ENCODE measurements at regions not wholly inside any gene's neighbourhood (a gene's known extent, or its start where the extent isn't known, plus 50 kb on each side); places are given as distances from the start of the nearest gene placed in this dataset.

DNA sequence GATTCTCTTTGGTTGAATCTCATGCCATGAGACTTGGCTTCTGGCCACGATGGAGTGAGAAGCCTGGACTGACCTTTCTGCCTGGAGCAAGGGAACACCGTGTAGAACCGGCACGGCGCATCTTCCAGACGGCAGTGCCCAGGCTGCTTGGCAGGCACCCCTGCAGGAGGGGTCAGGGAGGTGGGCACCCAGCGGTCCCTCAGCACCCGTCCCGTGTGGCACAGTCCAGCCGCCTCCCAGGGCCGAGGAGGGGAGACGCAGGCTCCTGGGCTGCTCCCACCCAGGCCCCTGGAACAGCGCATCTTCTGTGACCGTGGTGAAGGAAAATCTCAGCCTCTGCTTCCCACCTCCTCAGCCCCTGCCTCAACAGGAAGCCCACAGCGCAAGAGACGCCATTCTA is 95.7 kb downstream of the CMPK2 start:
- Histone ChIP-seq H3K4me1 (ENCODE audit: control insufficient read depth in 2 of 2, insufficient read depth in 2 of 2, low read length in 2 of 2) (no peaks in the 10 kb centered on the region), H3K9me3 (ENCODE audit: control insufficient read depth in 2 of 2, low read length in 2 of 2) (no peaks in the 10 kb centered on the region), H3K4me3 (ENCODE audit: low read length in 2 of 2) (no peak overlapping the region), H3K9ac (ENCODE audit: low read depth in 1 of 2, low read length in 2 of 2) (no peak overlapping the region), H3K27ac (ENCODE audit: low read depth in 2 of 2, low read length in 2 of 2) (no peak overlapping the region), H3K27me3 (ENCODE audit: control insufficient read depth in 2 of 2, insufficient read depth in 2 of 2, low read length in 2 of 2) (peaks cover 6 to 7% of the 10 kb centered on the region in 2 donors), H3K36me3 (ENCODE audit: control insufficient read depth in 2 of 2, insufficient read depth in 2 of 2, low read length in 2 of 2) (no peaks in the 10 kb centered on the region)

DNA sequence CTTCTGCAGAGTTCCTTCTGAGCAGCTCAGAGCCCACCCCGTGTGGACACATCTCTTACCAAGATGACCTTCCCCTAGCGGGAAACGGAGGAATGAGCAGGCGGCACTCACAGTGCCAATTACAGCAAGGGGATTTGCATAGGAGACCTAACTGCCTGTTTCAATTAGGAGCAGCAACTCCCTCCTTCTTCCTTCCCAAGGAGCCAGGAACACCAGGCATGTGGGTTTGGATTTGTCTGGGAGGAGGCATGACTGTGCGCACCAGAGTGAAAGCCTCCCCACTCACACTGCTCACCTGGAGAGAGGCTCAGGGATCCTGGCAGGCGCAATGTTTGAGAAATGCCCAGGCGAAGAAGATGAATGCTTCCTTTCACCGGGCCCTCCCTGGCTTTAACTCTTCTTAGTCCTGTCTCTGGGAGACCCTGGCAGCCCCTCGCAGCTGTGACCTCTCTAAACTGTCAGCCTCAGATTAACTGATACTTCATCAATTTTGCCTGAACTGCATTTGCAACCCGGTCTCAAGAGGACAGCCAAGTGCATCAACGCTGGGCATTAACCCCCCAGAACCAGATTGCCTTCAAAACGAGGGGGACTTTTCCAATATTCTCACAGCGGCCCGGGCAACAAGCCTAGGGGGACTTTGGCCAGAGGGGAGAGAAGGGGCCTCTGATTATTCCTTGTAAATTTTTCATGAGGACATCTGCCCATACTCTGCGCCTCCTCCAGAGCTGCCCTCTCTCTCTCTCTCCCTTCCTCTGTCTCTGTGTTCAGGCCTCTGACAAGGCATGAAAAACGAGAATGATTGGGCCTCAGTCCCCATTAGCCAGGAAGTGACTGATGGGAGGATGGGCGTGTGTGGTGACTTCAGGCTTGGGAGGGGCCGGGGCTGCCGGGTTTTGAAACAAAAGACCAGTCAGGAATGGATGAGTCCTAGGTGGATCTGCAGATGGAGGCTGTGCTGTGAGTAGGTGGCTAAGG is 93.8 kb downstream of the CMPK2 start:
- no peak overlapping the region for H3K27ac ChIP-seq (ENCODE audit: low read depth in 2 of 2, low read length in 2 of 2)
- no peaks in the 10 kb centered on the region for H3K9me3 ChIP-seq (ENCODE audit: control insufficient read depth in 2 of 2, low read length in 2 of 2)
- H3K4me3 ChIP-seq (ENCODE audit: low read length in 2 of 2), result no peak overlapping the region
- H3K9ac ChIP-seq (ENCODE audit: low read depth in 1 of 2, low read length in 2 of 2), result no peak overlapping the region
- no peaks in the 10 kb centered on the region for H3K36me3 ChIP-seq (ENCODE audit: control insufficient read depth in 2 of 2, insufficient read depth in 2 of 2, low read length in 2 of 2)
- H3K4me1 ChIP-seq (ENCODE audit: control insufficient read depth in 2 of 2, insufficient read depth in 2 of 2, low read length in 2 of 2), result no peaks in the 10 kb centered on the region
- H3K27me3 ChIP-seq (ENCODE audit: control insufficient read depth in 2 of 2, insufficient read depth in 2 of 2, low read length in 2 of 2), result peaks cover 6 to 7% of the 10 kb centered on the region in 2 donors

DNA sequence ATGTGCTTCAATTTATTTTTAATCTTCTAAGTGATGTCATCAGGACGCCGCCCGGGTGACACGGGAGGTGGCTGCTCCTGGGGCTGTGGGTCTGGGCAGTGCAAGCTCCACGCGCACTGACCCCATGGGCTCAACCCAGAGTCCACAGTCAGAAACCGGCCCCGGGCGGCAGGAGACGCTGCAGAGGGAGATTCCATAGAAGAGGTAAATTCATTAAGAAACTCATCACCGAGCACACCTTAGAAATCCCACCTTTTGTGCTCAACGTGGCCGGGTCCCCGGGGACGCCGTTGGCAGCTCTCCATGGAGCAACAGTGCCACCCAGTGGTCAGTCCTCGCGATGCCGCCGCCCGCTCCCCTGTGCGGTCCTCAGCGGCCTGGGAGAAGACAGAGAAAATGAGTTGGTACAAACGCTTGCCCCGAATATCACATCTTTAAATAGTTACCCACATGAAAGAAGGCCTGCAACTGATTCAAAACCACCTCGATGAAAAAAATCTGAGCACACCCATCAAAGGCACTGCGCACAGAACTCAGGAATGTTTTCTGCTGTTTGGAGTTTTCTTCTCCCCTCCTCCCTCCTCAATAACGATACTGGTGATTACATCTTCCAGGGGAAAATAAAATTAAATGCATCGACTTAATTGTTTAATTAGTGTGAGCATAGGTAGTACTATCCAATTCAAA is 92.6 kb downstream of the CMPK2 start:
- peaks cover 6 to 7% of the 10 kb centered on the region in 2 donors for H3K27me3 ChIP-seq (ENCODE audit: control insufficient read depth in 2 of 2, insufficient read depth in 2 of 2, low read length in 2 of 2)
- H3K9me3 ChIP-seq (ENCODE audit: control insufficient read depth in 2 of 2, low read length in 2 of 2), result no peaks in the 10 kb centered on the region
- no peak overlapping the region for H3K9ac ChIP-seq (ENCODE audit: low read depth in 1 of 2, low read length in 2 of 2)
- no peaks in the 10 kb centered on the region for H3K4me1 ChIP-seq (ENCODE audit: control insufficient read depth in 2 of 2, insufficient read depth in 2 of 2, low read length in 2 of 2)
- H3K27ac ChIP-seq (ENCODE audit: low read depth in 2 of 2, low read length in 2 of 2), result no peak overlapping the region
- H3K36me3 ChIP-seq (ENCODE audit: control insufficient read depth in 2 of 2, insufficient read depth in 2 of 2, low read length in 2 of 2), result no peaks in the 10 kb centered on the region
- no peak overlapping the region for H3K4me3 ChIP-seq (ENCODE audit: low read length in 2 of 2)

DNA sequence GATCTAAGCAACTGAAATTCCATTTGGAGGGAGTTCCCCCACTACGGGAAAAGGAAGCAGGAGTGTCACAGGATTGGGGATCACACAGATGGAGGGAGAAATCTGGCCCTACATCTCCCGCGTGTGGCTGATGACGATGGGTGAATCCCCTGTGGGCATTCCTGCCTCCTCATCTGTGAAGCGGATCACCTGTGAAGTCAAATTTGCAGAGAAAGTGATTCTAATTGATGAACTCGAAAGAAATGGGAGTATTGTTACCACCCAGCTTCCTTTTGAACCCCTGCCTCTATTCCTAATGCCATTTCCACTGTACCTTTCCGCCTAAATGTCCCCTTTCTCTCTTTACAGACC is 92.0 kb downstream of the CMPK2 start:
- H3K9ac ChIP-seq (ENCODE audit: low read depth in 1 of 2, low read length in 2 of 2), result no peak overlapping the region
- no peaks in the 10 kb centered on the region for H3K36me3 ChIP-seq (ENCODE audit: control insufficient read depth in 2 of 2, insufficient read depth in 2 of 2, low read length in 2 of 2)
- no peaks in the 10 kb centered on the region for H3K9me3 ChIP-seq (ENCODE audit: control insufficient read depth in 2 of 2, low read length in 2 of 2)
- no peak overlapping the region for H3K4me3 ChIP-seq (ENCODE audit: low read length in 2 of 2)
- H3K27ac ChIP-seq (ENCODE audit: low read depth in 2 of 2, low read length in 2 of 2), result no peak overlapping the region
- H3K27me3 ChIP-seq (ENCODE audit: control insufficient read depth in 2 of 2, insufficient read depth in 2 of 2, low read length in 2 of 2), result peaks cover 6 to 7% of the 10 kb centered on the region in 2 donors
- H3K4me1 ChIP-seq (ENCODE audit: control insufficient read depth in 2 of 2, insufficient read depth in 2 of 2, low read length in 2 of 2), result no peaks in the 10 kb centered on the region

DNA sequence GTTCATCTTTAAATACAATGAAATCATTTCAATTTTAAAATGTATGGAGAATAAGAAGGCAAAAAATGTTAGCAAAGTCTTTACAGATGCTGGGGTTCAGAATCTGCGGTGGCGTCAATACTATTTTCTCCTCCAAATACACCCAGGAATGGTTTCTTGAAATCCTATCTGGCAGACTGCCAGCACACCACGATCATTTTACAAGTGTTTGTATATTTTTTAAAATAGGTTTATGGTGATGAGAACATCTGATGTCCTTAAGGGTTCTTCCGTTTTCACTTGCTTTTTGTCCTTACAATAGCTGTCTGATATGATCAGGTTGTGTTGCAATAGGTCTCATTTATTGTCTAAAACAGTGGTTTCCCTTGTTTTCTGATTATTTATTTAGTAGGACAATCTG is 89.6 kb downstream of the CMPK2 start:
- H3K4me1 ChIP-seq (ENCODE audit: control insufficient read depth in 2 of 2, insufficient read depth in 2 of 2, low read length in 2 of 2), result no peaks in the 10 kb centered on the region
- H3K27ac ChIP-seq (ENCODE audit: low read depth in 2 of 2, low read length in 2 of 2), result no peak overlapping the region
- no peak overlapping the region for H3K4me3 ChIP-seq (ENCODE audit: low read length in 2 of 2)
- no peaks in the 10 kb centered on the region for H3K36me3 ChIP-seq (ENCODE audit: control insufficient read depth in 2 of 2, insufficient read depth in 2 of 2, low read length in 2 of 2)
- H3K9ac ChIP-seq (ENCODE audit: low read depth in 1 of 2, low read length in 2 of 2), result no peak overlapping the region
- H3K27me3 ChIP-seq (ENCODE audit: control insufficient read depth in 2 of 2, insufficient read depth in 2 of 2, low read length in 2 of 2), result peaks cover 6 to 7% of the 10 kb centered on the region in 2 donors
- H3K9me3 ChIP-seq (ENCODE audit: control insufficient read depth in 2 of 2, low read length in 2 of 2), result no peaks in the 10 kb centered on the region

DNA sequence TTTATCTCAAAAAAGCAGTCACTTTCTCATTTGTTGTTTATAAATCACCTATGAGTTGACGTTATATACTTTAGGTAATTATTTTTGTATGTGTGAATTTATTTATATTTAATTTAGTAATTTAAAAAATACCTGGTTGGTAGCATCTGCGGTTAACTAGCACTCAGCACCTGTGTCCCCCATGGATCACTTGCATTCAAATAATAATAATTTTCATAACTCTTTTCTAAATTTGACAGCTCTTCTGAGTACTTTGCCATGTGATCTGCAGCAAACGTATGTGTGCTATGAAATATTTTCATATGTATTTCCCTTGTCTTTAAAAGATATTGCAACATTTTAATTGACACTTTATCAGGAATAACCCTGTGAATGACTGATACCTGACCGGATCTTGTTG is 88.1 kb downstream of the CMPK2 start:
- no peaks in the 10 kb centered on the region for H3K36me3 ChIP-seq (ENCODE audit: control insufficient read depth in 2 of 2, insufficient read depth in 2 of 2, low read length in 2 of 2)
- H3K4me3 ChIP-seq (ENCODE audit: low read length in 2 of 2), result no peak overlapping the region

DNA sequence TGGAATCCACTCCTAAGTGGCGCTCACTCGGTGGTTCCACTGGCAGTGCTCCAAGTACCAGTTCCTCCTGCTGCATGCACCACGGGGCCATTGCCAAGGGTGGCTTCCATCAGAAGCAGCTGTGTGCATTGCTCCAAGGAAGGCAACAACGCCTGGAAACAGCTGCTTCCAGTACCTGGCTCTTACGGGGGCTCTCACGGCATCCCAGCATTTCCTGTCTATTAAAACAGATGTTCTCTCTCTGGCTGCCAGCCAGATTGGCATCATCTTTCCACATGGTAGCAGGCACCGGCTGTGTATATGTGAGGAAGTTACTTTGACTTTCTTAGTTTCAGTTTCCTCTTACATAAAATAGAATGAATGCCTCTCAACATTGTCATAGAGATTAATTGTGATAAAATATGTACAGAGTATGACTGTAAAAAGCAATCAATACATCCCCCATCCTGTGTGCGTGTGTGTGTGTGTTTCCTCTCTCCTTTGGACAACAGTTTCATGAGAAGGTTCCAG is 84.9 kb downstream of the CMPK2 start:
- H3K27me3 ChIP-seq (ENCODE audit: control insufficient read depth in 2 of 2, insufficient read depth in 2 of 2, low read length in 2 of 2), result no peaks in the 10 kb centered on the region
- no peaks in the 10 kb centered on the region for H3K4me1 ChIP-seq (ENCODE audit: control insufficient read depth in 2 of 2, insufficient read depth in 2 of 2, low read length in 2 of 2)
- no peaks in the 10 kb centered on the region for H3K9me3 ChIP-seq (ENCODE audit: control insufficient read depth in 2 of 2, low read length in 2 of 2)
- H3K4me3 ChIP-seq (ENCODE audit: low read length in 2 of 2), result no peak overlapping the region
- H3K9ac ChIP-seq (ENCODE audit: low read depth in 1 of 2, low read length in 2 of 2), result no peak overlapping the region
- no peaks in the 10 kb centered on the region for H3K36me3 ChIP-seq (ENCODE audit: control insufficient read depth in 2 of 2, insufficient read depth in 2 of 2, low read length in 2 of 2)
- H3K27ac ChIP-seq (ENCODE audit: low read depth in 2 of 2, low read length in 2 of 2), result no peak overlapping the region

More for the DNA sequence above, 88.1 kb downstream of the CMPK2 start:
- Histone ChIP-seq H3K27me3 (ENCODE audit: control insufficient read depth in 2 of 2, insufficient read depth in 2 of 2, low read length in 2 of 2) (peaks cover 3 to 6% of the 10 kb centered on the region in 2 donors), H3K9me3 (ENCODE audit: control insufficient read depth in 2 of 2, low read length in 2 of 2) (no peaks in the 10 kb centered on the region), H3K27ac (ENCODE audit: low read depth in 2 of 2, low read length in 2 of 2) (no peak overlapping the region), H3K4me1 (ENCODE audit: control insufficient read depth in 2 of 2, insufficient read depth in 2 of 2, low read length in 2 of 2) (no peaks in the 10 kb centered on the region), H3K9ac (ENCODE audit: low read depth in 1 of 2, low read length in 2 of 2) (no peak overlapping the region)

DNA sequence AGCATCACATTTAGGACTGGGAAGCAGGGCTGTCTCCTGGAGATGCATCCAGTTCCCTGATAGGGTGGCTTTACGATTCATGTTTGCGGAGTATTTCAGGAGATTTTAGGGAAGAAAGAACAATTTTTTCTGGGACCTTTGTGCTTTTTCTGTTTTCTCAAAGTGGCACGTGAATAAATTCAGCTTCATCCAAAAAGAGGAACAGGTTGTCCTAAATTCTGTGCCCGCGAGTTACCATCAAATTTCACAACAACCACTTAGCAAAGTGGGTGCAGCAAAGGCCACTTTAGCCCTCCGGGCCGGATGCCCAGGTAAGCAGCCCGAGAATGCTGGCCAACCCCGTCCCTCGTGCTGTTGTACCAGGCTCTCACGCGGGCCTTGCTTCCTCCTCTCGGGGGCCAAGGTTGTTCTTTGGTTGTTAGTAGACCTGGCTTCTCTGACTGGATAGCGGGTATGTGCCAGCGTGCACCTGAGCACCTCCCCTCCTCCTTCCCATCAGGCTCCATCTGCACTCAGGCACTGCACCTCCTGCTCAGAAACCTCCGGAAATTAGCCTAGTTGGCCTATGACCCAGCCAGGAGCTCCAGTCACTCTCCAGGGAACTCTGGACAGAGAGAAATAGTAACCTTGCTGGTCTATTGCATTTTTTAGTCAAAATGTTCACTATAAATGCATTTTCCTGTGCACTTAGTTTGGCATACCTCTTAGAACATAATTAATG is 83.0 kb downstream of the CMPK2 start:
- Histone ChIP-seq H3K36me3 (ENCODE audit: control insufficient read depth in 2 of 2, insufficient read depth in 2 of 2, low read length in 2 of 2) (no peaks in the 10 kb centered on the region), H3K9ac (ENCODE audit: low read depth in 1 of 2, low read length in 2 of 2) (no peak overlapping the region), H3K4me1 (ENCODE audit: control insufficient read depth in 2 of 2, insufficient read depth in 2 of 2, low read length in 2 of 2) (no peaks in the 10 kb centered on the region), H3K4me3 (ENCODE audit: low read length in 2 of 2) (no peak overlapping the region), H3K27me3 (ENCODE audit: control insufficient read depth in 2 of 2, insufficient read depth in 2 of 2, low read length in 2 of 2) (no peaks in the 10 kb centered on the region), H3K27ac (ENCODE audit: low read depth in 2 of 2, low read length in 2 of 2) (no peak overlapping the region), H3K9me3 (ENCODE audit: control insufficient read depth in 2 of 2, low read length in 2 of 2) (no peaks in the 10 kb centered on the region)

DNA sequence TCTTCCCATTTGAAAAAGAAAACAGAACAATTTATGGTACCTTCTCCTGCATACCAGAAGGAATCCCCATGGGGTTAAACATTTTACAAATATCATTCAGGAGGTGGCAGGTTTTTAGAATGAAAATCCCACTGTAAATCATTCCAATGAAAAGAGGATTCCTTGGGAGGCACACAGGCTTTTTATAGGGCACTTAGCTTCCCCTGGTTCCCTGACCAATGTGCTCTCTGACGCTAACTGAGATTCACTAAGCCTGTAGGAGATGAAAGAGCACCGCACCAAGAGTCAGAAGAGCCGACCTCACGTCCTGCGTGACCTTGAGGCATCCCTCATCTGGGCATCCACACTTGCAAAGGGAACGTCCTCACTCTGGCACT is 82.5 kb downstream of the CMPK2 start:
- H3K27me3 ChIP-seq (ENCODE audit: control insufficient read depth in 2 of 2, insufficient read depth in 2 of 2, low read length in 2 of 2), result no peaks in the 10 kb centered on the region
- no peaks in the 10 kb centered on the region for H3K36me3 ChIP-seq (ENCODE audit: control insufficient read depth in 2 of 2, insufficient read depth in 2 of 2, low read length in 2 of 2)
- no peaks in the 10 kb centered on the region for H3K4me1 ChIP-seq (ENCODE audit: control insufficient read depth in 2 of 2, insufficient read depth in 2 of 2, low read length in 2 of 2)
- no peak overlapping the region for H3K27ac ChIP-seq (ENCODE audit: low read depth in 2 of 2, low read length in 2 of 2)
- no peak overlapping the region for H3K9ac ChIP-seq (ENCODE audit: low read depth in 1 of 2, low read length in 2 of 2)
- no peak overlapping the region for H3K4me3 ChIP-seq (ENCODE audit: low read length in 2 of 2)
- H3K9me3 ChIP-seq (ENCODE audit: control insufficient read depth in 2 of 2, low read length in 2 of 2), result no peaks in the 10 kb centered on the region

DNA sequence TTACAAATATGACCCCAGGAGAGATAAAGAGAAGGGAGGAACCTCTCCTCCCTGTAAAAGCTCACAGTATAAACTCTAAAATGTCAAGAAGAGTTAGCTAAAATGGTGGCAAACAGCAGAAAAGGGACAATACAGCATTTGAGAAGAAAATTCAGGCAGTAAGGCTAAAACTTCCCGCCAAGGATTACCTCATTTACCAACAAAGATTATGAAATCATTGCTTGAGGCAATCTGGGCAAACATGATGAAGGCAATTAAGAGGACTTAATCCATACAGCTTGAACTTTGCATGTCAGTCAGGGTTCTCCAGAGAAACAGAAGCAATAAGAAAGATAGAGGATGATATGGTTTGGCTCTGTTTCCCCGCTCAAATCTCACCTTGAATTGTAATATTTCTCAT is 81.4 kb downstream of the CMPK2 start:
- Histone ChIP-seq H3K27me3 (ENCODE audit: control insufficient read depth in 2 of 2, insufficient read depth in 2 of 2, low read length in 2 of 2) (no peaks in the 10 kb centered on the region), H3K36me3 (ENCODE audit: control insufficient read depth in 2 of 2, insufficient read depth in 2 of 2, low read length in 2 of 2) (no peaks in the 10 kb centered on the region), H3K9me3 (ENCODE audit: control insufficient read depth in 2 of 2, low read length in 2 of 2) (no peaks in the 10 kb centered on the region)

More for the DNA sequence above, 81.4 kb downstream of the CMPK2 start:
- H3K4me1 ChIP-seq (ENCODE audit: control insufficient read depth in 2 of 2, insufficient read depth in 2 of 2, low read length in 2 of 2), result no peaks in the 10 kb centered on the region
- H3K27ac ChIP-seq (ENCODE audit: low read depth in 2 of 2, low read length in 2 of 2), result no peak overlapping the region
- H3K4me3 ChIP-seq (ENCODE audit: low read length in 2 of 2), result no peak overlapping the region
- no peak overlapping the region for H3K9ac ChIP-seq (ENCODE audit: low read depth in 1 of 2, low read length in 2 of 2)
